Breast epithelium (tissue), 4 donors: ENCODE measurements at regions not wholly inside any gene's neighbourhood (a gene's known extent, or its start where the extent isn't known, plus 50 kb on each side); places are given as distances from the start of the nearest gene placed in this dataset.
"Not testable (repeated sequence)": the region's sequence is repeated elsewhere in the genome, so short reads cannot be mapped to it uniquely, and the experiment has no call there.

Experiments used
- DNase-seq, 2 donors: peaks; one replicate each; pipeline ENCODE4 v3.0.0-alpha.2; 2019; ENCODE audit warnings: low spot score in 2 of 2
- H3K27ac ChIP-seq, 2 donors: fragments of 200-600 bp; sonication (generic) in 1 of 2; one replicate each; pipeline ENCODE4 v1.5.1; 2016 to 2019; ENCODE audit warnings: mild to moderate bottlenecking in 1 of 2
- H3K27me3 ChIP-seq, 2 donors: fragments of 200-600 bp; sonication (generic) in 1 of 2; one replicate each; pipeline versions ENCODE4 v1.5.1 to v1.6.0; 2017 to 2019; ENCODE audit warnings: control low read depth in 1 of 2, mild to moderate bottlenecking in 1 of 2
- H3K36me3 ChIP-seq: fragments of 200-600 bp; one replicate; pipeline ENCODE4 v1.5.1; 2019
- H3K4me1 ChIP-seq, 2 donors: fragments of 200-600 bp; sonication (generic); one replicate each; pipeline ENCODE4 v1.5.1; 2016 to 2019; ENCODE audit warnings: control low read depth in 1 of 2
- H3K4me3 ChIP-seq, 3 donors: fragments of 200-600 bp; sonication (generic); 1 replicate in 2 of 3; 2 replicates in 1 of 3; pipeline ENCODE4 v1.5.1; 2016 to 2019; ENCODE audit warnings: mild to moderate bottlenecking in 3 of 3, moderate library complexity in 2 of 3
- H3K9me3 ChIP-seq, 2 donors: fragments of 200-600 bp; sonication (generic) in 1 of 2; one replicate each; pipeline ENCODE4 v1.5.1; 2016 to 2019; ENCODE audit warnings: control low read depth in 1 of 2
- POLR2A ChIP-seq: fragments of 450-650 bp; IDR thresholded peaks from one replicate; pipeline ENCODE4 v1.6.1; 2016; ENCODE audit warnings: antibody characterized with exemption, mild to moderate bottlenecking, moderate library complexity
- POLR2AphosphoS5 ChIP-seq, 3 donors: sonication (generic); formaldehyde crosslinking; IDR thresholded peaks; one replicate each; pipeline ENCODE4 v1.6.1; 2017; ENCODE audit warnings: antibody characterized with exemption in 3 of 3
- intact Hi-C: fragments of 100-400 bp; cut with DNase I; formaldehyde crosslinking; loops from one replicate; pipeline ENCODE4 v1.15.1; 2023; ENCODE audit warnings: low total_unique reads
- TF ChIP-seq, protein P1 (sequence below), 3 donors: fragments of 450-650 bp; IDR thresholded peaks; one replicate each; pipeline ENCODE4 v1.5.1; 2016 to 2017; ENCODE audit warnings: antibody characterized with exemption in 3 of 3, mild to moderate bottlenecking in 3 of 3, moderate library complexity in 3 of 3

- TF ChIP-seq POLR2A (no peak), POLR2AphosphoS5 (IDR thresholded peaks at IDR 0.05) (no peak)
- TF ChIP-seq, protein P1, sequence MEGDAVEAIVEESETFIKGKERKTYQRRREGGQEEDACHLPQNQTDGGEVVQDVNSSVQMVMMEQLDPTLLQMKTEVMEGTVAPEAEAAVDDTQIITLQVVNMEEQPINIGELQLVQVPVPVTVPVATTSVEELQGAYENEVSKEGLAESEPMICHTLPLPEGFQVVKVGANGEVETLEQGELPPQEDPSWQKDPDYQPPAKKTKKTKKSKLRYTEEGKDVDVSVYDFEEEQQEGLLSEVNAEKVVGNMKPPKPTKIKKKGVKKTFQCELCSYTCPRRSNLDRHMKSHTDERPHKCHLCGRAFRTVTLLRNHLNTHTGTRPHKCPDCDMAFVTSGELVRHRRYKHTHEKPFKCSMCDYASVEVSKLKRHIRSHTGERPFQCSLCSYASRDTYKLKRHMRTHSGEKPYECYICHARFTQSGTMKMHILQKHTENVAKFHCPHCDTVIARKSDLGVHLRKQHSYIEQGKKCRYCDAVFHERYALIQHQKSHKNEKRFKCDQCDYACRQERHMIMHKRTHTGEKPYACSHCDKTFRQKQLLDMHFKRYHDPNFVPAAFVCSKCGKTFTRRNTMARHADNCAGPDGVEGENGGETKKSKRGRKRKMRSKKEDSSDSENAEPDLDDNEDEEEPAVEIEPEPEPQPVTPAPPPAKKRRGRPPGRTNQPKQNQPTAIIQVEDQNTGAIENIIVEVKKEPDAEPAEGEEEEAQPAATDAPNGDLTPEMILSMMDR (IDR thresholded peaks at IDR 0.05) = no peak
- intact Hi-C loops = no loop called here
- Histone ChIP-seq H3K9me3 (no peaks in the 10 kb centered on the region), H3K4me3 (no peak overlapping the region), H3K4me1 (no peaks in the 10 kb centered on the region), H3K27me3 (no peaks in the 10 kb centered on the region), H3K27ac (no peak overlapping the region), H3K36me3 (no peaks in the 10 kb centered on the region)
- DNase-seq = no peak
Observed at GRCh38 chr12:25401547-25402345, 151.0 kb upstream of the KRAS start.

DNA sequence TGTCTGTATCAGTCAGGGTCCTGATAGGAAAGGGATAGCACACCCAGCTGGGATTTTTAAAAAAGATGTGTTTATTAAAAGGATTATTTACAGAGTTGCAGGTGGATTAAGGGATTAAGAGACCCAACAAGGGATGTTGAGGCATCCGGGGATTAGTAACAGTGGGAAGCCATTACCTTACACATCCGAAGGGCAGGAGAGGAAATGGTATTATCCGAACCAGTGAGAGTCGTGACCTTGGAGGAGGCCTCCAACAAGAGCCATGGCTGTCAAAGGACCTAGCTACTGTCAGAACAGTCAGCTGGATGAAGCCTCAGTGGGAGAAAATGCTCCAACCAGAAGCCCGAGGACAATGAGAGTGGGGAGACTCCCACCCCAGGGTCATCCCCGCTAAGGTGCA is 146.3 kb upstream of the KRAS start:
- intact Hi-C loops = no loop called here
- Histone ChIP-seq H3K27me3 (no peaks in the 10 kb centered on the region), H3K9me3 (no peaks in the 10 kb centered on the region), H3K4me1 (no peaks in the 10 kb centered on the region), H3K36me3 (no peaks in the 10 kb centered on the region), H3K4me3 (no peak overlapping the region), H3K27ac (no peak overlapping the region)
- TF ChIP-seq, protein P1 (IDR thresholded peaks at IDR 0.05) = no peak
- no peak for TF ChIP-seq POLR2AphosphoS5 (IDR thresholded peaks at IDR 0.05)
- no peak for TF ChIP-seq POLR2A
- no peak for DNase-seq

GRCh38 chr12:25395227-25395626 is 144.5 kb upstream of the KRAS start:
- Histone ChIP-seq H3K27ac (no peak overlapping the region), H3K4me3 (no peak overlapping the region), H3K4me1 (no peaks in the 10 kb centered on the region), H3K9me3 (no peaks in the 10 kb centered on the region), H3K27me3 (no peaks in the 10 kb centered on the region), H3K36me3 (no peaks in the 10 kb centered on the region)
- DNase-seq = no peak
- intact Hi-C loops = no loop called here
- TF ChIP-seq, protein P1 (IDR thresholded peaks at IDR 0.05) = no peak
- TF ChIP-seq POLR2AphosphoS5 (IDR thresholded peaks at IDR 0.05) = no peak
- TF ChIP-seq POLR2A = no peak

DNA sequence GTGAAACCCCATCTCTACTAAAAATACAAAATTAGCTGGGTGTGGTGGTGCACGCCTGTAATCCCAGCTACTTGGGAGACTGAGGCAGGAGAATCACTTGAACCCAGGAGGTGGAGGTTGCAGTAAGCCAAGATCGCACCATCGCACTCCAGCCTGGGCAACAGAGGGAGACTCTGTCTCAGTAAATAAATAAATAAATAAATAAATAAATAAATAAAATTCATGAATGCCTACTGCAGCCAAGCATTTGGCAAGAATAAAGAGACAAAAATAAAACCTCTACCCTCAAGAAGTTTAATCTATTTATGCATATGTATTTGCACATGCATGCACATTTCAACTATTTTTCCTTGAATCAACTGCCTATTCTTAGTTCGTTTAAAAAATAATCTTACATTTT is 144.0 kb upstream of the KRAS start:
- H3K27me3 ChIP-seq, H3K4me3 ChIP-seq, H3K9me3 ChIP-seq, H3K27ac ChIP-seq, DNase-seq, H3K4me1 ChIP-seq, H3K36me3 ChIP-seq, intact Hi-C loops: not testable (repeated sequence)

- no peak for TF ChIP-seq POLR2AphosphoS5 (IDR thresholded peaks at IDR 0.05)
- no peak for TF ChIP-seq POLR2A
- TF ChIP-seq, protein P1 (IDR thresholded peaks at IDR 0.05) = no peak
- no peaks in the 10 kb centered on the region for H3K4me1 ChIP-seq
- H3K27me3 ChIP-seq = no peaks in the 10 kb centered on the region
- H3K9me3 ChIP-seq = no peaks in the 10 kb centered on the region
- no peak overlapping the region for H3K4me3 ChIP-seq
- intact Hi-C loops = no loop called here
- no peaks in the 10 kb centered on the region for H3K36me3 ChIP-seq
- no peak for DNase-seq
- no peak overlapping the region for H3K27ac ChIP-seq
Observed at GRCh38 chr12:25394025-25394424, 143.3 kb upstream of the KRAS start.

GRCh38 chr12:25391346-25391745 is 140.6 kb upstream of the KRAS start:
- H3K9me3 ChIP-seq, intact Hi-C loops, H3K27ac ChIP-seq, H3K27me3 ChIP-seq, H3K36me3 ChIP-seq, DNase-seq, H3K4me3 ChIP-seq, H3K4me1 ChIP-seq: not testable (repeated sequence)
